H9 (cell line): ENCODE measurements at regions not wholly inside any gene's neighbourhood (a gene's known extent, or its start where the extent isn't known, plus 50 kb on each side); places are given as distances from the start of the nearest gene placed in this dataset.

Experiments
- DNase-seq: peaks from one replicate; pipeline ENCODE4 v3.0.0-alpha.2; 2017
- H2AFZ ChIP-seq: one replicate; pipeline ENCODE4 v1.6.1; 2013; ENCODE audit warnings: mild to moderate bottlenecking, low read length, control low read depth, moderate library complexity
- H2AK5ac ChIP-seq: 2 replicates; pipeline ENCODE4 v1.6.1; 2013; ENCODE audit warnings: low read length, control low read depth, mixed read lengths; ENCODE audit not compliant: insufficient read length
- H2BK120ac ChIP-seq: one replicate; pipeline ENCODE4 v1.6.1; 2013; ENCODE audit warnings: low read depth, mild to moderate bottlenecking, low read length, control low read depth, inconsistent platforms; ENCODE audit not compliant: poor library complexity, severe bottlenecking
- H2BK12ac ChIP-seq: 2 replicates; pipeline ENCODE4 v1.6.1; 2013; ENCODE audit warnings: low read length, control low read depth, mixed read lengths, low read depth; ENCODE audit not compliant: insufficient read length
- H2BK15ac ChIP-seq: 2 replicates; pipeline ENCODE4 v1.6.1; 2013; ENCODE audit warnings: low read depth, low read length, control low read depth
- H2BK20ac ChIP-seq: one replicate; pipeline ENCODE4 v1.6.1; 2013; ENCODE audit warnings: low read depth, mild to moderate bottlenecking, low read length, control low read depth, inconsistent platforms; ENCODE audit not compliant: poor library complexity, severe bottlenecking
- H2BK5ac ChIP-seq: 2 replicates; pipeline ENCODE4 v1.6.1; 2013; ENCODE audit warnings: low read length, control low read depth, mixed read lengths; ENCODE audit not compliant: insufficient read length
- H3K14ac ChIP-seq: 2 replicates; pipeline ENCODE4 v1.6.1; 2013; ENCODE audit warnings: low read length, control low read depth; ENCODE audit not compliant: insufficient read depth
- H3K18ac ChIP-seq: 2 replicates; pipeline ENCODE4 v1.6.1; 2013; ENCODE audit warnings: low read depth, mild to moderate bottlenecking, mixed read lengths, low read length, control low read depth; ENCODE audit not compliant: insufficient read length
- H3K23ac ChIP-seq: 2 replicates; pipeline ENCODE4 v1.6.1; 2013; ENCODE audit warnings: low read length, control low read depth, mixed read lengths, low read depth; ENCODE audit not compliant: insufficient read length
- H3K23me2 ChIP-seq: 2 replicates; pipeline ENCODE4 v1.6.1; 2013; ENCODE audit warnings: low read depth, mild to moderate bottlenecking, mixed read lengths, low read length, control low read depth; ENCODE audit not compliant: insufficient read length, poor library complexity, severe bottlenecking
- H3K27ac ChIP-seq: 2 replicates; pipeline ENCODE4 v1.5.1; 2013; ENCODE audit warnings: low read length, control low read depth, mixed read lengths, low read depth; ENCODE audit not compliant: insufficient read length
- H3K27me3 ChIP-seq: 2 replicates; pipeline ENCODE4 v1.6.1; 2013; ENCODE audit warnings: low read length, control low read depth, inconsistent platforms; ENCODE audit not compliant: insufficient read depth
- H3K4ac ChIP-seq: 2 replicates; pipeline ENCODE4 v1.6.1; 2013; ENCODE audit warnings: low read depth, mild to moderate bottlenecking, control low read depth, inconsistent platforms, low read length, moderate library complexity
- H3K4me1 ChIP-seq: 2 replicates; pipeline ENCODE4 v1.6.1; 2013; ENCODE audit warnings: low read length, control low read depth, inconsistent platforms; ENCODE audit not compliant: insufficient read depth
- H3K4me2 ChIP-seq: 2 replicates; pipeline ENCODE4 v1.6.1; 2013; ENCODE audit warnings: low read length, control low read depth, mixed read lengths; ENCODE audit not compliant: insufficient read length, insufficient read depth
- H3K56ac ChIP-seq: 2 replicates; pipeline ENCODE4 v1.6.1; 2013; ENCODE audit warnings: low read depth, mild to moderate bottlenecking, mixed read lengths, low read length, control low read depth; ENCODE audit not compliant: insufficient read length
- H3K79me1 ChIP-seq: 2 replicates; pipeline ENCODE4 v1.6.1; 2013; ENCODE audit warnings: low read depth, mild to moderate bottlenecking, moderate library complexity, low read length, control low read depth, inconsistent platforms; ENCODE audit not compliant: insufficient read depth, poor library complexity, severe bottlenecking
- H3K79me2 ChIP-seq: 2 replicates; pipeline ENCODE4 v1.6.1; 2013; ENCODE audit warnings: low read length, control low read depth, inconsistent platforms; ENCODE audit not compliant: insufficient read depth
- H3K9ac ChIP-seq: 2 replicates; pipeline ENCODE4 v1.6.1; 2013; ENCODE audit warnings: low read length, control low read depth, mixed read lengths; ENCODE audit not compliant: insufficient read length; ENCODE audit errors: extremely low read depth
- H3K9me3 ChIP-seq: one replicate; pipeline ENCODE4 v1.6.1; 2013; ENCODE audit warnings: low read depth, low read length, inconsistent platforms; ENCODE audit not compliant: control insufficient read depth
- H3T11ph ChIP-seq: one replicate; pipeline ENCODE4 v1.6.1; 2013; ENCODE audit warnings: mild to moderate bottlenecking, low read length, control low read depth, inconsistent platforms
- H4K20me1 ChIP-seq: one replicate; pipeline ENCODE4 v1.6.1; 2013; ENCODE audit not compliant: control insufficient read depth, insufficient read length, insufficient read depth
- H4K5ac ChIP-seq: 2 replicates; pipeline ENCODE4 v1.6.1; 2013; ENCODE audit warnings: low read depth, mild to moderate bottlenecking, mixed read lengths, low read length, control low read depth; ENCODE audit not compliant: insufficient read length
- H4K8ac ChIP-seq: replicated peaks from 2 replicates; pipeline ENCODE4 v1.6.1; 2013; ENCODE audit warnings: low read length, control low read depth, mixed read lengths, low read depth; ENCODE audit not compliant: insufficient read length
- H4K91ac ChIP-seq: 2 replicates; pipeline ENCODE4 v1.6.1; 2013; ENCODE audit warnings: low read depth, mild to moderate bottlenecking, moderate library complexity, mixed read lengths, low read length, control low read depth; ENCODE audit not compliant: insufficient read length
- H3K27ac Mint-ChIP-seq, 3 experiments: 2 replicates in 2 of 3; 3 replicates in 1 of 3; pipeline ENCODE4 v1.8.0; 2020 to 2021; ENCODE audit warnings: mixed read lengths in 3 of 3, mild to moderate bottlenecking in 1 of 3, moderate library complexity in 1 of 3
- H3K27me3 Mint-ChIP-seq: 2 replicates; pipeline ENCODE4 v1.8.0; 2021; ENCODE audit warnings: low read depth, mild to moderate bottlenecking, moderate library complexity, mixed read lengths
- H3K36me3 Mint-ChIP-seq, 3 experiments: 2 replicates in 2 of 3; 3 replicates in 1 of 3; pipeline ENCODE4 v1.8.0; 2020 to 2021; ENCODE audit warnings: low read depth in 3 of 3, mixed read lengths in 3 of 3; ENCODE audit not compliant: insufficient read depth in 1 of 3
- H3K4me1 Mint-ChIP-seq, 2 experiments: 2 replicates each; pipeline ENCODE4 v1.8.0; 2020; ENCODE audit warnings: mixed read lengths in 2 of 2
- H3K4me3 Mint-ChIP-seq, 2 experiments: 2 replicates in 1 of 2; 3 replicates in 1 of 2; pipeline ENCODE4 v1.8.0; 2020 to 2021; ENCODE audit warnings: mild to moderate bottlenecking in 2 of 2, mixed read lengths in 2 of 2, moderate library complexity in 1 of 2
- H3K9me3 Mint-ChIP-seq, 2 experiments: 2 replicates in 1 of 2; 3 replicates in 1 of 2; pipeline ENCODE4 v1.8.0; 2020; ENCODE audit warnings: mild to moderate bottlenecking in 2 of 2, mixed read lengths in 2 of 2, moderate library complexity in 1 of 2
- CTCF ChIP-seq: fragments of 200-600 bp; sonication (generic); conservative IDR thresholded peaks from 3 replicates; pipeline ENCODE4 v1.8.0; 2021; ENCODE audit warnings: antibody characterized with exemption, mild to moderate bottlenecking
- WGBS: extraction: QIAGEN DNeasy Blood & Tissue Kit; methylation state at CpG from one replicate; pipeline ENCODE4 v1.1.7; 2013; ENCODE audit warnings: missing lambda C conversion rate, low lambda C conversion rate, mixed read lengths; ENCODE audit not compliant: insufficient read length; ENCODE audit errors: extremely low coverage; 5-methylcytosine and 5-hydroxymethylcytosine counted together

GRCh38 chr20:50405915-50406609 is 104.1 kb upstream of the PTPN1 start:
- Histone ChIP-seq H4K20me1 (no peaks in the 10 kb centered on the region), H4K91ac (no peak overlapping the region), H3K4ac (no peak overlapping the region), H3T11ph (no peak overlapping the region), H3K4me2 (no peak overlapping the region), H2BK12ac (no peak overlapping the region), H2BK20ac (no peak overlapping the region), H3K27ac (no peak overlapping the region), H2BK120ac (no peak overlapping the region), H2BK15ac (no peak overlapping the region), H3K79me1 (no peaks in the 10 kb centered on the region), H3K9me3 (no peaks in the 10 kb centered on the region), H3K79me2 (no peaks in the 10 kb centered on the region), H3K23ac (no peak overlapping the region), H3K23me2 (no peaks in the 10 kb centered on the region), H3K4me1 (no peaks in the 10 kb centered on the region), H4K8ac (no peak overlapping the region), H4K5ac (no peak overlapping the region), H3K9ac (no peak overlapping the region), H3K14ac (no peak overlapping the region), H2AFZ (no peak overlapping the region), H2AK5ac (no peak overlapping the region), H3K18ac (no peak overlapping the region), H2BK5ac (no peak overlapping the region), H3K56ac (no peak overlapping the region), H3K27me3 (no peaks in the 10 kb centered on the region)
- DNase-seq: no peak
- no CpG with 5 or more reads among the region's 6 CpGs for WGBS
- no peak for TF ChIP-seq CTCF
- H3K4me3 Mint-ChIP-seq: no peak overlapping the region
- no peaks in the 10 kb centered on the region for H3K4me1 Mint-ChIP-seq
- peaks cover 10% of the 10 kb centered on the region for H3K27me3 Mint-ChIP-seq
- no peaks in the 10 kb centered on the region for H3K36me3 Mint-ChIP-seq
- peaks cover 3 to 4% of the 10 kb centered on the region in 2 experiments; a peak in 3 of 5 replicates for H3K9me3 Mint-ChIP-seq
- no peak overlapping the region for H3K27ac Mint-ChIP-seq
